Upper lobe of left lung (tissue), 6 donors: ENCODE measurements at regions not wholly inside any gene's neighbourhood (a gene's known extent, or its start where the extent isn't known, plus 50 kb on each side); places are given as distances from the start of the nearest gene placed in this dataset.

Experiments used
- ATAC-seq, 2 donors: fragments of 200-7000 bp; cut with Tn5 transposase; one replicate each; pipeline ENCODE4 v1.9.1; 2022; ENCODE audit warnings: mild to moderate bottlenecking in 2 of 2, moderate library complexity in 2 of 2; ENCODE audit not compliant: low FRiP score in 2 of 2
- DNase-seq, 2 donors: peaks; one replicate each; pipeline ENCODE4 v3.0.0-alpha.2; 2019 to 2020
- H3K27ac ChIP-seq, 4 donors: fragments of 200-600 bp; sonication (generic); one replicate each; pipeline ENCODE4 v1.5.1; 2016 to 2019
- H3K27me3 ChIP-seq, 4 donors: fragments of 200-600 bp; sonication (generic); one replicate each; pipeline ENCODE4 v1.5.1; 2017 to 2019
- H3K36me3 ChIP-seq, 4 donors: fragments of 200-600 bp; sonication (generic); one replicate each; pipeline ENCODE4 v1.5.1; 2016 to 2019
- H3K4me1 ChIP-seq, 4 donors: fragments of 200-600 bp; sonication (generic); one replicate each; pipeline ENCODE4 v1.5.1; 2018 to 2019
- H3K4me3 ChIP-seq, 4 donors: fragments of 200-600 bp; sonication (generic); one replicate each; pipeline ENCODE4 v1.5.1; 2017 to 2019; ENCODE audit warnings: mild to moderate bottlenecking in 2 of 4, moderate library complexity in 1 of 4
- H3K9me3 ChIP-seq, 4 donors: fragments of 200-600 bp; sonication (generic); one replicate each; pipeline ENCODE4 v1.5.1; 2018 to 2019
- CTCF ChIP-seq, 6 experiments: fragments of 450-650 bp in 4 of 6; fragments of 200-600 bp in 2 of 6; sonication (generic) in 2 of 6; IDR thresholded peaks; one replicate each; pipeline ENCODE4 v1.5.1; 2016 to 2019; ENCODE audit warnings: antibody characterized with exemption in 6 of 6
- EP300 ChIP-seq, 4 donors: sonication (generic); formaldehyde crosslinking; IDR thresholded peaks; one replicate each; pipeline ENCODE4 v1.5.1; 2017; ENCODE audit warnings: antibody characterized with exemption in 4 of 4, control low read depth in 2 of 4
- POLR2A ChIP-seq, 4 donors: fragments of 450-650 bp; IDR thresholded peaks; one replicate each; pipeline ENCODE4 v1.5.1; 2016 to 2017; ENCODE audit warnings: antibody characterized with exemption in 4 of 4, mild to moderate bottlenecking in 2 of 4
- POLR2AphosphoS5 ChIP-seq, 2 donors: sonication (generic); formaldehyde crosslinking; IDR thresholded peaks; one replicate each; pipeline ENCODE4 v1.5.1; 2017; ENCODE audit warnings: antibody characterized with exemption in 2 of 2
- WGBS, 2 donors: methylation state at CpG; one replicate each; pipeline ENCODE4 v1.1.5; 2017 to 2018; 5-methylcytosine and 5-hydroxymethylcytosine counted together
- donor health status: DM: no; HTN: no; CAD: no; lungs with moderate emphysema.
- donor health status: DM: no; HTN: yes; CAD: no; lungs with severe emphysema.

- Histone ChIP-seq H3K36me3 (no peaks in the 10 kb centered on the region), H3K27ac (no peak overlapping the region), H3K27me3 (no peaks in the 10 kb centered on the region), H3K4me1 (no peaks in the 10 kb centered on the region), H3K4me3 (no peak overlapping the region), H3K9me3 (no peaks in the 10 kb centered on the region)
- WGBS, 2 donors = 82 to 89% methylated on average over 4 to 8 of the region's 8 CpGs
- TF ChIP-seq POLR2A (IDR thresholded peaks at IDR 0.05) (no peak), EP300 (IDR thresholded peaks at IDR 0.05) (no peak), POLR2AphosphoS5 (IDR thresholded peaks at IDR 0.05) (no peak), CTCF (IDR thresholded peaks at IDR 0.05) (no peak)
- DNase-seq (no peak), ATAC-seq (no peak)
Measured at GRCh38 chr22:48856308-48856615, 971.4 kb downstream of the BRD1 start.

DNA sequence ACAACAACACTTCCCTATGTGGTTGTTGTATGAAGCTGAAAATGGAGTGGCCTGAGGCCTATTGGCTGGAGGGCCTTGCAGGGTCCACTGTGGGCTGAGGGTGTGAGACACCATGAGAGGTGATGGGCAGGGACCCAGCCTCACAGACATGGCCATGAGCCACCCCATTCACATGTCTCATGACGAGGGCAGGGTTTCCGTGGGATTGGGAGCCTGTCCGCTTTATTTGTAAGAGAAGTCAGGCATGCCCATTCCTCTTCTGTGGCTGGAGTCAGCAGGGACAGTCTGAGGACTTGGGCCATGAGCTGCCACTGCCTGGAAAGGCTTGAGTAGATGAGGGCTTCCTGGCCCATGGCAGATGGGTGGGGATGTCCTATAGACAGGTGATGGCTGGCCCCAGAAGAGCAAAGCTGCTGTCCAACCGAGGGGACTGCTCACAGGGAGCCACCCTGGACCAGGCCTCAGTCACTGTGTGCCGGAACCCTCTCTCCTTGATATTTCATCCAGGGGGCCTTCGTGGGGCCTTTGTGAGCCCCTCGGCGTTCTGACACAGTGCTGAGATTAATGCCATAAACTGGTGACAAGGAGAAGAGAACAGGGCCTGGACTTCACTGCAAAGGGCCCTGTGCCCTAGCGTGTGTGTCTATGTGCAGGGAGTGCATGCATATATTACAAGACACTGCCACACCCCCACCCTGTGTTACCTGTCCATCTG is 971.9 kb downstream of the BRD1 start:
- Histone ChIP-seq H3K4me1 (no peaks in the 10 kb centered on the region), H3K27me3 (no peaks in the 10 kb centered on the region), H3K4me3 (no peak overlapping the region), H3K27ac (no peak overlapping the region), H3K9me3 (no peaks in the 10 kb centered on the region), H3K36me3 (no peaks in the 10 kb centered on the region)
- no peak for TF ChIP-seq POLR2AphosphoS5 (IDR thresholded peaks at IDR 0.05)
- no peak for TF ChIP-seq EP300 (IDR thresholded peaks at IDR 0.05)
- no peak for TF ChIP-seq POLR2A (IDR thresholded peaks at IDR 0.05)
- TF ChIP-seq CTCF (IDR thresholded peaks at IDR 0.05) = no peak
- ATAC-seq (no peak), DNase-seq (no peak)
- 75 to 88% methylated on average over 5 to 9 of the region's 9 CpGs for WGBS, 2 donors

DNA sequence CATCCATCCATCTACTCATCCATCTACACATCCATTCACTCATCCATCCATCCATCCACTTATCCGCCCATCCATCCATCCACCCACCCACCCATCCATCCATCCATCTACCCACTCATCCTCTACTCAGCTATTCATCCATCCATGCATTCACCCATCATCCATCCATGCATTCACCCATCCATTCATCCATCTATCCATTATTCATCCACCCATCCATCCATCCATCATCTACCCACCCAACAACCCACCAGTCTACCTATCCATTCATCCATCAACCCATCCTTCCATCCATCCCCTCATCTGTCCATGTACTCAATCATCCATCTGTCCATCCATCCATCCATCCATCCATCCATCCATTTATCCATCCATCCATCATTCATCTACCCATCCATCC is 972.7 kb downstream of the BRD1 start:
- H3K36me3 ChIP-seq = no peaks in the 10 kb centered on the region
- WGBS, 2 donors = 67 to 72% methylated on average over 1 of the region's 1 CpG
- no peak overlapping the region for H3K27ac ChIP-seq
- no peaks in the 10 kb centered on the region for H3K9me3 ChIP-seq
- no peak for DNase-seq
- no peaks in the 10 kb centered on the region for H3K4me1 ChIP-seq
- ATAC-seq = no peak
- H3K27me3 ChIP-seq = no peaks in the 10 kb centered on the region
- H3K4me3 ChIP-seq = no peak overlapping the region
- TF ChIP-seq CTCF (IDR thresholded peaks at IDR 0.05) (no peak), POLR2A (IDR thresholded peaks at IDR 0.05) (no peak), POLR2AphosphoS5 (IDR thresholded peaks at IDR 0.05) (no peak), EP300 (IDR thresholded peaks at IDR 0.05) (no peak)

GRCh38 chr22:48853627-48854240 is 973.9 kb downstream of the BRD1 start:
- Histone ChIP-seq H3K27ac (no peak overlapping the region), H3K4me3 (no peak overlapping the region), H3K4me1 (no peaks in the 10 kb centered on the region), H3K36me3 (no peaks in the 10 kb centered on the region), H3K9me3 (no peaks in the 10 kb centered on the region), H3K27me3 (no peaks in the 10 kb centered on the region)
- no peak for ATAC-seq
- no peak for TF ChIP-seq POLR2A (IDR thresholded peaks at IDR 0.05)
- TF ChIP-seq EP300 (IDR thresholded peaks at IDR 0.05) = no peak
- no peak for TF ChIP-seq CTCF (IDR thresholded peaks at IDR 0.05)
- no peak for TF ChIP-seq POLR2AphosphoS5 (IDR thresholded peaks at IDR 0.05)
- 81 to 86% methylated on average over 4 to 7 of the region's 7 CpGs for WGBS, 2 donors
- no peak for DNase-seq
